ENCODE measurements at regions not wholly inside any gene's neighbourhood (a gene's known extent, or its start where the extent isn't known, plus 50 kb on each side); places are given as distances from the start of the nearest gene placed in this dataset.

DNA sequence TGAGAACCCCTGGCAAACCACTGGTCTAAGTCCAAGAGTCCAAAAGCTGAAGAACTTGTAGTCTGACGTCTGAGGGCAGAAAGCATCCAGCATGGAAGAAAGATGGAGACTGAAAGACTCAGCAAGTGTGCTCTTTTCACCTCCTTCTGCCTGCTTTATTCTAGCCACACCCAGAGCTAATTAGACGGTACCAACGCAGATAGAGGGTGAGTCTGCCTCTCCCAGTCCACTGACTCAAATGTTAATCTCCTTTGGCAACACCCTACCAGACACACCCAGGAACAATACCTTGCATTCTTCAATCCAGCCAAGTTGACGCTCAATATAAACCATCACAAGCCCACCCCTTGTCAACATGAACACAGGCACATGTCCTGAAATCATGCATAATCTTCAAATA is 155.1 kb downstream of the CCDC59 start:
- TF ChIP-seq, protein P1, sequence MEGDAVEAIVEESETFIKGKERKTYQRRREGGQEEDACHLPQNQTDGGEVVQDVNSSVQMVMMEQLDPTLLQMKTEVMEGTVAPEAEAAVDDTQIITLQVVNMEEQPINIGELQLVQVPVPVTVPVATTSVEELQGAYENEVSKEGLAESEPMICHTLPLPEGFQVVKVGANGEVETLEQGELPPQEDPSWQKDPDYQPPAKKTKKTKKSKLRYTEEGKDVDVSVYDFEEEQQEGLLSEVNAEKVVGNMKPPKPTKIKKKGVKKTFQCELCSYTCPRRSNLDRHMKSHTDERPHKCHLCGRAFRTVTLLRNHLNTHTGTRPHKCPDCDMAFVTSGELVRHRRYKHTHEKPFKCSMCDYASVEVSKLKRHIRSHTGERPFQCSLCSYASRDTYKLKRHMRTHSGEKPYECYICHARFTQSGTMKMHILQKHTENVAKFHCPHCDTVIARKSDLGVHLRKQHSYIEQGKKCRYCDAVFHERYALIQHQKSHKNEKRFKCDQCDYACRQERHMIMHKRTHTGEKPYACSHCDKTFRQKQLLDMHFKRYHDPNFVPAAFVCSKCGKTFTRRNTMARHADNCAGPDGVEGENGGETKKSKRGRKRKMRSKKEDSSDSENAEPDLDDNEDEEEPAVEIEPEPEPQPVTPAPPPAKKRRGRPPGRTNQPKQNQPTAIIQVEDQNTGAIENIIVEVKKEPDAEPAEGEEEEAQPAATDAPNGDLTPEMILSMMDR (conservative IDR thresholded peaks at IDR 0.05; ENCODE audit: low read length), result no peak
- H3K4me3 ChIP-seq (ENCODE audit: low read length), result no peak overlapping the region
- no peak for DNase-seq (ENCODE audit: low read depth)

- H3K4me3 ChIP-seq (ENCODE audit: low read length), result no peak overlapping the region
- TF ChIP-seq, protein P1 (conservative IDR thresholded peaks at IDR 0.05; ENCODE audit: low read length), result no peak
Measured at GRCh38 chr12:82187595-82187994, 170.6 kb downstream of the CCDC59 start.

DNA sequence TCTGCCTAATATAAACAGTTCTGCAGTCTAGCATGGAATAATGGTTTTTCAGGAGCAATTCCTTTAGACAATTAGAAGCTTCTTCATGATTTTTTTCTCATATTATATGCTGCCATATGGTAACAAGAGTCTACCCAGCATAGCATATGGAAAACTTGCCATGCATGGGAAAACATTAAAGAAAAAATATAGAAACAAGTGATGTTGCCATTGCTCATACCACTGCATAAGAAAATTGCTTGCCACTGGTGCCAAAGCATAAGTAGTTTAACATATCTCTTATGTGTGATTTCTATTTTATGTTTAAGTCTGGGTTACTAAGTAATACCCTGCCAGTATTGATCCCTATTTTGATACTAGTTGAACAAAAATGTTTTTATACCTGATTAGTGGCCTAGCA is 171.2 kb downstream of the CCDC59 start:
- no peak for DNase-seq (ENCODE audit: low read depth)
- TF ChIP-seq, protein P1 (conservative IDR thresholded peaks at IDR 0.05; ENCODE audit: low read length), result no peak
- H3K4me3 ChIP-seq (ENCODE audit: low read length), result no peak overlapping the region

More at GRCh38 chr12:82187595-82187994, 170.6 kb downstream of the CCDC59 start:
- DNase-seq (ENCODE audit: low read depth), result no peak

DNA sequence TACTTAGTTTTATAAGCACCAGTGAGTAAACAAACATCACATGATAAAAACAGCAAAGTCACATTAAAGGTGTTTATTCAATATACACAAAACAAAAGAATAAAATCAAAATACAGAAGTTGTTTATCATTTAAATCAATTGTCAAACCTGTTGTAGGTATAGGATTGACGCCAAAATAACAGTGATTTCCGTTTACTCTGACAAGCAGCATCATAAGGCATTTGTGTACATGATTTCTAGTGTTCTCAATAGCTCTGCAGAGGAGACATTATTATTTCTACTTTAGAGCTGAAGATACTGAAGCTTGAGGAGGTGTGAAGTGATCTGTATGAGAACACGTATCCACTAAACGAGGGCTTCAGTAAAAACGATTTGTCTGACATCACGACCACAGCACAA is 171.9 kb downstream of the CCDC59 start:
- no peak for DNase-seq (ENCODE audit: low read depth)
- TF ChIP-seq, protein P1 (conservative IDR thresholded peaks at IDR 0.05; ENCODE audit: low read length), result no peak
- no peak overlapping the region for H3K4me3 ChIP-seq (ENCODE audit: low read length)

- no peak overlapping the region for H3K4me3 ChIP-seq (ENCODE audit: low read length)
- TF ChIP-seq, protein P1 (conservative IDR thresholded peaks at IDR 0.05; ENCODE audit: low read length), result no peak
- DNase-seq (ENCODE audit: low read depth), result no peak
Measured at GRCh38 chr12:82184844-82185243, 173.3 kb downstream of the CCDC59 start.

DNA sequence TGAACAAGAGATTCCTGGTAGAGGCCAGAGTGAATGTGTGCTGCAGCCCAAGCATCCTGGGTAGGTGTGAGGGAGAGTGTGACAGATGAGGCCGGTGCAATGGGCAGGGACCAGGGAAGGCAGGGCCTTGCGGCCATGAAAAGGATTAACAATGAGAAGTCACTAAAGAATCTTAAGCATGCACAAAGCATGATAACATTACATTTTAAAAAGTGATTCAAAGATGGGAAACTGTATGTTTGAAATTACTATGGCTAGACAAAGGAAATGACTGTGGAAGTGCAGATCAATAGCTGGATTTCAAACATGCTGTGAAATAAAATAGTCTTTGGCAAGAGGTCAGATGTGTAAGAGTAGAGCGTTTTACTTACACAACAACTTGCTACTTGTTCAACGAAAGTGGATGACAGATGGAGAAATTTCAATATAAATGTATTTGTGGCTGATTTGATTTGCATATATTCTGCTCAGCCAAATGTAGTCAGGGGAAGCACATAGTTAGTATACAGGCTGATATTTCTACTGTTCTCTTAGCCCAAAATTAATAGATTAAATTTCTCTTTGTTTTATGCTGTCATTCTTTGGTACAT is 175.5 kb downstream of the CCDC59 start:
- peak; percentile 53 for DNase-seq (ENCODE audit: low read depth)
- TF ChIP-seq, protein P1 (conservative IDR thresholded peaks at IDR 0.05; ENCODE audit: low read length), result no peak

GRCh38 chr12:82176761-82177490 is 181.3 kb downstream of the CCDC59 start:
- H3K4me3 ChIP-seq (ENCODE audit: low read length), result no peak overlapping the region
- peak; percentile 43 for DNase-seq (ENCODE audit: low read depth)
- TF ChIP-seq, protein P1 (conservative IDR thresholded peaks at IDR 0.05; ENCODE audit: low read length), result no peak

More for the DNA sequence above, 175.5 kb downstream of the CCDC59 start:
- H3K4me3 ChIP-seq (ENCODE audit: low read length), result no peak overlapping the region

Measured in AG10803 (cell line).